A673 (cell line): ENCODE measurements at regions not wholly inside any gene's neighbourhood (a gene's known extent, or its start where the extent isn't known, plus 50 kb on each side); places are given as distances from the start of the nearest gene placed in this dataset.

Experiments
- BruUV-seq: library from RNA; stranded (reverse); fragments of 400-500 nt; replicated peaks from 2 replicates; lab custom pipeline; 2021; lab: Mats Ljungman, UMichigan
- CTCF ChIA-PET: fragments of 300-600 bp; sonication (Branson Sonifier 250); formaldehyde crosslinking; loops from one replicate; lab custom pipeline; 2022; ENCODE audit warnings: antibody characterized with exemption; lab: Charles Lee
- POLR2A ChIA-PET: fragments of 300-600 bp; sonication (Branson Sonifier 250); formaldehyde crosslinking; loops from one replicate; lab custom pipeline; 2022; ENCODE audit warnings: antibody characterized with exemption; ENCODE audit not compliant: low non-redundant PET; lab: Charles Lee
- DNase-seq: peaks from one replicate; pipeline ENCODE4 v3.0.0-alpha.2; 2015; ENCODE audit warnings: low spot score
- H3K27ac ChIP-seq: fragments of 200-600 bp; sonication (generic); 2 replicates; pipeline ENCODE4 v1.5.1; 2016; ENCODE audit warnings: mixed run types, low read depth, mild to moderate bottlenecking, mixed read lengths, antibody characterized with exemption, low read length; ENCODE audit not compliant: poor library complexity, severe bottlenecking
- H3K27me3 ChIP-seq: fragments of 200-600 bp; sonication (generic); replicated peaks from 2 replicates; pipeline ENCODE4 v1.6.1; 2017; ENCODE audit warnings: mixed run types, low read depth, mild to moderate bottlenecking, mixed read lengths, antibody characterized with exemption, low read length; ENCODE audit not compliant: insufficient read depth, poor library complexity
- H3K36me3 ChIP-seq: fragments of 200-600 bp; sonication (generic); 2 replicates; pipeline ENCODE4 v1.6.1; 2016; ENCODE audit warnings: mixed run types, mild to moderate bottlenecking, mixed read lengths, antibody characterized with exemption, low read length; ENCODE audit not compliant: insufficient read depth, poor library complexity, severe bottlenecking
- H3K4me1 ChIP-seq: fragments of 200-600 bp; sonication (generic); 2 replicates; pipeline ENCODE4 v1.6.1; 2017; ENCODE audit warnings: mixed run types, mild to moderate bottlenecking, mixed read lengths, antibody characterized with exemption, low read length; ENCODE audit not compliant: insufficient read depth, poor library complexity, severe bottlenecking
- H3K4me3 ChIP-seq: fragments of 200-600 bp; sonication (generic); 2 replicates; pipeline ENCODE4 v1.5.1; 2016; ENCODE audit warnings: low read depth, mixed run types, mild to moderate bottlenecking, mixed read lengths, low read length; ENCODE audit not compliant: poor library complexity, severe bottlenecking
- H3K9me3 ChIP-seq: fragments of 200-600 bp; sonication (generic); 2 replicates; pipeline ENCODE4 v1.6.1; 2016; ENCODE audit warnings: mixed run types, low read depth, mild to moderate bottlenecking, mixed read lengths, antibody characterized with exemption, low read length; ENCODE audit not compliant: poor library complexity, severe bottlenecking
- CTCF ChIP-seq: fragments of 300-800, 200-600 bp; sonication (generic); conservative IDR thresholded peaks from 2 replicates; pipeline ENCODE4 v1.5.1; 2017; ENCODE audit warnings: low read depth, mild to moderate bottlenecking, antibody characterized with exemption, low read length, moderate library complexity, mixed read lengths
- EZH2 ChIP-seq: fragments of 200-600 bp; sonication (generic); IDR thresholded peaks from 2 replicates; pipeline ENCODE4 v1.6.1; 2017; ENCODE audit warnings: borderline replicate concordance, low read depth, mild to moderate bottlenecking, mixed read lengths, antibody characterized with exemption, low read length; ENCODE audit not compliant: poor library complexity, severe bottlenecking
- intact Hi-C: fragments of 100-400 bp; cut with micrococcal nuclease; formaldehyde crosslinking; loops from one replicate; pipeline ENCODE4 v1.10.0; 2022; ENCODE audit not compliant: unreplicated experiment

DNA sequence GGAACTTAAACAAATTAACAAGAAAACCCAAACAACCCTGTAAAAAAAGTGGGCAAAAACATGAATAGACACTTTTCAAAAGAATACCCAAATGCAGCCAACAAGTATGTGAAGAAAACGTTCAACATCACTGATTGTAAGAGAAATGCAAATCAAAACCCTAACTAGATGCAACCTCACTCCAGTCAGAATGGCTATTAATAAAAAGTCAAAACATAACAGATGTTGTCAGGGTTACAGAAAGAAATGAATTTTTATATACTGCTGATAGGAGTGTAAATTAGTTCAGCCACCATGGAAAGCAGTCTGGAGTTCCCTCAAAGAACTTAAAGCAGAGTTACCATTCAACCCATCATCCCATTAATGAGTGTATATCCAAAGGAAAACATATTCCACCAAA lies 479.0 kb downstream of the MTRR start:
- no peak overlapping the region for H3K4me3 ChIP-seq
- no peak for DNase-seq
- H3K27me3 ChIP-seq = no peaks in the 10 kb centered on the region
- no peak overlapping the region for H3K27ac ChIP-seq
- TF ChIP-seq EZH2 = no peak
- no peak for TF ChIP-seq CTCF
- H3K4me1 ChIP-seq = no peaks in the 10 kb centered on the region
- no peaks in the 10 kb centered on the region for H3K36me3 ChIP-seq
- CTCF ChIA-PET = no interaction called here
- peaks cover 24% of the 10 kb centered on the region for H3K9me3 ChIP-seq
- no TSS peak for BruUV-seq
- POLR2A ChIA-PET = no interaction called here
- intact Hi-C loops = no loop called here

- peaks cover 22% of the 10 kb centered on the region for H3K9me3 ChIP-seq
- no TSS peak for BruUV-seq
- no peak overlapping the region for H3K4me3 ChIP-seq
- TF ChIP-seq EZH2 (no peak), CTCF (no peak)
- no peak overlapping the region for H3K27ac ChIP-seq
- no peaks in the 10 kb centered on the region for H3K4me1 ChIP-seq
- intact Hi-C loops = no loop called here
- ChIA-PET POLR2A (no interaction called here), CTCF (no interaction called here)
- H3K36me3 ChIP-seq = no peaks in the 10 kb centered on the region
- no peak for DNase-seq
- H3K27me3 ChIP-seq = no peaks in the 10 kb centered on the region
Observed at GRCh38 chr5:8349855-8350254, 480.9 kb downstream of the MTRR start.

DNA sequence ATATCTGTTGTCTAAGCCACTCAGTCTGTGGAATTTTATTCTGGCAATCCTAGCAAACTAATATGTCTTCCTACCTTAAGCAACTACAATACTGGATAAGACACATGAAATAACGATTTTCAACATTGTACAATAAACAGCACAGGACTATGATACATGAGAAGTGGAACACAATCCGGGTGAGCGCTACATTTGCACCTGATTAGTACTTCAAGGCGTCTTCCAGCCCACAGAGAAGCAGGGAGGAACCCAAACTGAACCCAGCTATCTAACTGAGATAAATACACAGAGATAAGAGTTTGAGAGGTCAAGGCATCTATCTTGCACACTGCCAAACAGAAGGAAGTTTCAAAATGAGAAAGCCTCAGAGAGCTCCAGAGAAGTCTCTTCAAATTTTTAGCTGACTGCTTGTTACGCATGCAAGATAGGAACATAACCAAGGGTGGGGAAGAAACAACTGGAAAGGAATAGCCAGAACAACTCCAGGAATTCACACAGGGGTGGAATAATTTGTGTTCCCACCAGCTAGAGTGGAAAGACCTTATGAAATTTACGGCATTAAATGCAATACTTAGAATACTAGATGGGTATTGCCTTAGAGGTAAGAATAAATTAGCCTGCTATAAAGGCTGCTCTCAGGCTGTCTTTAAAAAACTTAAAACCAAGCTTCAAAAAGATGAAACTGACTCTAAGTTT lies 481.8 kb downstream of the MTRR start:
- ChIA-PET CTCF (no interaction called here), POLR2A (no interaction called here)
- no peak for DNase-seq
- no peaks in the 10 kb centered on the region for H3K27me3 ChIP-seq
- no peak for TF ChIP-seq CTCF
- no peak overlapping the region for H3K27ac ChIP-seq
- intact Hi-C loops = no loop called here
- peaks cover 26% of the 10 kb centered on the region for H3K9me3 ChIP-seq
- H3K36me3 ChIP-seq = no peaks in the 10 kb centered on the region
- no peak overlapping the region for H3K4me3 ChIP-seq
- BruUV-seq = no TSS peak
- no peaks in the 10 kb centered on the region for H3K4me1 ChIP-seq
